GM12891 (cell line): ENCODE measurements at regions not wholly inside any gene's neighbourhood (a gene's known extent, or its start where the extent isn't known, plus 50 kb on each side); places are given as distances from the start of the nearest gene placed in this dataset.

Source experiments
- PAX5 ChIP-seq: IDR thresholded peaks from 2 replicates; pipeline ENCODE4 v1.6.1; 2011; ENCODE audit warnings: low read length, moderate library complexity, mild to moderate bottlenecking; ENCODE audit not compliant: insufficient read depth, severe bottlenecking
- POLR2A ChIP-seq: IDR thresholded peaks from 2 replicates; pipeline ENCODE4 v1.6.1; 2011; ENCODE audit warnings: low read depth, low read length, control low read depth
- POLR2AphosphoS5 ChIP-seq: IDR thresholded peaks from 2 replicates; pipeline ENCODE4 v1.6.1; 2011; ENCODE audit warnings: low read depth, low read length, control low read depth
- POU2F2 ChIP-seq: IDR thresholded peaks from 2 replicates; pipeline ENCODE4 v1.6.1; 2011; ENCODE audit warnings: low read depth, mild to moderate bottlenecking, control low read depth, low read length, moderate library complexity
- SPI1 ChIP-seq: IDR thresholded peaks from 2 replicates; pipeline ENCODE4 v1.6.1; 2011; ENCODE audit warnings: low read depth, low read length, control low read depth
- TAF1 ChIP-seq: IDR thresholded peaks from 2 replicates; pipeline ENCODE4 v1.6.1; 2011; ENCODE audit warnings: low read depth, low read length, control low read depth

- TF ChIP-seq POU2F2 (no peak), POLR2A (no peak), POLR2AphosphoS5 (no peak), TAF1 (no peak), SPI1 (no peak), PAX5 (no peak)
Measured at GRCh38 chr6:137784583-137784982, 82.5 kb upstream of the TNFAIP3 start.
